Stimulated activated CD4-positive, alpha-beta T cell treated with anti-CD3 and anti-CD28 coated beads, Interleukin-12 subunit alpha, Interleukin-12 subunit beta, amount 100 ng/mL, for 24 hours (primary cell): ENCODE measurements at regions not wholly inside any gene's neighbourhood (a gene's known extent, or its start where the extent isn't known, plus 50 kb on each side); places are given as distances from the start of the nearest gene placed in this dataset.

Source experiments
- DNase-seq, 2 experiments: peaks; one replicate each; pipeline ENCODE4 v3.0.0-alpha.2; 2020; ENCODE audit warnings: low read depth in 2 of 2

DNA sequence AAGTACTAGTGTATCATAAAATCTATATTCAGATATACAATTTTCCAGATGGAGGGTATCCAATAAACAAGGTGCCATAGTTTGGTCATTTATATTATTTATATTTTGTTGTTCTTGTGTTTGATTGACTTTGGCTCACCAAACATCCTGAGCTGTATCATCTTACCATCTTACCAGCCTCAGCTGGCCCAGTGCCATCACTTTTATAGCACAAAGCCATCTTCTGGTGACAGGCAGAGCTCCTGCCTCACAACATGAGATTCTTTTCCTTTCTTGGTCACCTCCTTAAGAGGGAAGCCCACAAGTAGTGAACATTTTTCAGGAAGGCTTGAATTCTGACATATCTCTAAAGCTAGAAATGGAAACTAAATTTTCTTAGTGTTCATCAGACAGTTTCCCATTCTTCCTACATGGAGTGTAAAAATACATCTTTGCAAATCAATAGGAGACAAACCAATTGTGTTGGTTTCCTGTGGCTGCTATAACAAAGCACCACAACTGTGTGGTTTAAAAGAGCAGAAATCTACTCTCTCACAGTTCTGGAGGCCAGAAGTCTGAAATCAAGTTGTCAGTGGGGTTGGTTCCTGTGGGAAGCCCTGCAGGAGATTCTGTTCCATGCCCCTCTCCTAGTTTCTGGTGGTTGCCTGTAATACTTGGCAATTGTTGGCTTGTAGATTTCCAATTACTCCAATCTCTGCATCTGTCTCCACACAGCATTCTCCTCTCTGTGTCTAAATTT lies 341.8 kb downstream of the MAN2A1 start:
- no peak for DNase-seq

DNA sequence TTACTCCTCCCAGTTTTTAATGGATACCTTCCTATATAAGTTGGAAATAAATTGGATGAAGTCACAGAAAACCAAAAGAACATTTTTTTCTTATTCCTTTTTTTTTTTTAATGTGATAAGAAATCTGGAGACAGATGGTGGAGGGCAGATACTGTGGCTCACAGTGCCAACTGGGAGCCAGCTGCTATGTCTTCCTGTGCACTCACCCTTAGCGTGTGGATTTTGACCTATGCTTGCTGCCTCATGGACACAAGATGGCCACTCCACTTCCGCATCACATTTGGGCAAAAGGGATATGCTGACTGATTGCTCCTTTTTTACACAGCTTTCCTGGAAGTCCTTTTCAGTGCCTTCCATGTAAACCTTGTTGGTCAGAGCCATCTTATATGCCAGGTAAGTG lies 342.6 kb downstream of the MAN2A1 start:
- no peak for DNase-seq

DNA sequence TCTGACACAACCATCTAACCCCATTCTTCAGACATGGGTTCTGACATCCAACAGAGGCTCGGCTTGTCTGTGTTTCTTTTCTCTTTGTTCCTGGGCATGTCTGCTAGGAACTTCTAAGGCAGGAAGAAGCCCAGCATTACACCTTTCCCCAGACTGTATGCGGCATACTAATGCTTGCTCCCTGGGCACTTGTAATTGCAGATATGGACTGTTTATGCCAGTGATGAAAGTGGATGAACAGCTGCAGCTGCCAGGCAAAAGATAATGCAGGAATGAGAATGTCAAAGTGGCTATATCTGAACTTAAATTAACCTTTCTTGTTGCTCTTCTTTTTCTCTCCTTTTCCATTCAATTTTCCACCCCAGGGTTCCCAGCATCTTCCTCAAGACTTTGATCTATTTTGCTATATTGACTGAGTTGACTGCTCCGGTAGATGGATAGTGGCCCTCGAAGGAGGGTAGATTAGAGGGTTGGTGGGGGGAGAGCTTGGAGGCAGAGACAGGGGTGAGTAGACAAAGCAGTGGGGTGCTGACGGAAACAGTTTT lies 344.4 kb downstream of the MAN2A1 start:
- no peak for DNase-seq

DNA sequence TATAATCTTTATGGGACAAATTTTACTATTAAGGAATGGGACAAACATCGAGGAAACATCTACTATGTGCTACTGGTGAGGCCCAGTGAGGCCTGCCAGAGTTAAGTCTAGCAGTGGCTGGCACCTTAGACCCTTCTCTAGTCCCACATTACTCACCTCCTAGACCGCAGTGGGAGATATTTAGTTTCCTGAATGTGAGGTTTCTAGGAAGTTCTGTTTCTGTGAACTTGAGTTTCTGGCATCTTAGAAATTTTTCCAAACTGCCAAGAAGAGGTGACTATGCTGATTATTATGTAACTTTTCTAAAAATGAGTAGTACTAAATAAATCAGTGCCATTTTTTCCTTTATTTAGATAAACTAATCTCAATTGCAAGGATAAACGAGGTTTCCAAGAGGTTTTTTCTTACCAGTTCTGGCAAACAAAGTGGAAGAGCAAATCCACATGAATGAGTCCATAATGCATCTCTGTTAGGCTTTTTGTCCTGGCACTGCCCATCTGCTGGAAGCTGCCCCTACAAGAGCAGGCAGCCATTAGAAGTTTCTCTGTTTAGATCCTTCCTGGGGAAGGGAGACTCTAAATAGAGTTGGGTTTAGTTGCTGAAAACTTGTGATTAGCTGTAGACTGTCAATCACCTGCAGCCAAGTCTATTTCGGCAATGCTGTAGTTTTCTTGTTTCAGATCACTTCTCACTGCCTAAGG lies 348.7 kb downstream of the MAN2A1 start:
- no peak for DNase-seq

DNA sequence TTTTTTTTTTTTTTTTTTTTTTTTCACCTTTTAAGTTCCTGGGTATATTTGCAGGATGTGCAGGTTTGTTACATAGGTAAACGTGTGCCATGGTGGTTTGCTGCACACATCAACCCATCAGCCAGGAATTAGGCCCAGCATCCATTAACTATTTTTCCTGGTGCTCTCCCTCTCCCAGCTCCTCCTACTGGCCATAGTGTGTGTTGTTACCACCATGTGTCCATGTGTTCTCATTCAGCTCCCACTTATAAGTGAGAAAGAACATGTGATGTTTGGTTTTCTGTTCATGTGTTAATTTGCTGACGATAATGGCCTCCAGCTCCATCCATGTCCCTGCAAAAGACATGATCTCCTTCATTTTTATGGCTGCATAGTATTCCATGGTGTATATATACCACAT lies 350.5 kb downstream of the MAN2A1 start:
- DNase-seq = no peak

DNA sequence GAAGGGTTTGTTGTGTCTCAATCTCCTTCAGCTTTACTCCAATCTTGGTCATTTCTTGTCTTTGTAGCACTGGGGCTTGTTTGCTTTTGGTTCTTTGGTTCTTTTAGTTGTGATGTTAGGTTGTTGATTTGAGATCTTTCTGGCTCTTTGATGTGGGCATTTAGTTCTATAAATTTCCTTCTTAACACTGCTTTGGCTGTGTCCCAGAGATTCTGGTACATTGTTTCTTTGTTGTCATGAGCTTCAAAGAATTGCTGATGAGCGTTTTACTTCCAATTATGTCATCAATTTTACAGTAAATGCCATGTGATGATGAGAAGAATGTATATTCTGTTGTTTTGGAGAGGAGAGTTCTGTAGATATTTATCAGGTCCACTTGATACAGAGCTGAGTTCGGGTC lies 353.3 kb downstream of the MAN2A1 start:
- DNase-seq = no peak

DNA sequence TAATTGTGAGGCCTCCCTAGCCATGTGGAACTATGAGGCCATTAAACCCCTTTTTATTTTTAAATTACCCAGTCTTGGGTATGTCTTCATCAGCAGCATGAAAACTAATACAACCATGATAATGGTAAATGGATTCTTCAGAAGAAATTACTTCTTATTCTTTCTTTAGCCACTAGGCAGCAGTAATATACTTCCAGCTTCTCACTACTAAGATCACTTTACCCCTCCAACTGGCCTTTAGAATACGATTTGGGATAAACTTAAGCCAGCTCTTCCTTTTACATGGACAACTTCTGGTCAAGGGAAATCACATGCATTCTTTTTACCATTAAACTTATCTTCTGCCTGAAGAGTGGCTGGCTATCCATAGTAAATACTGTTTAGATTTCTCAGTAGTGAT lies 355.4 kb downstream of the MAN2A1 start:
- DNase-seq = no peak

DNA sequence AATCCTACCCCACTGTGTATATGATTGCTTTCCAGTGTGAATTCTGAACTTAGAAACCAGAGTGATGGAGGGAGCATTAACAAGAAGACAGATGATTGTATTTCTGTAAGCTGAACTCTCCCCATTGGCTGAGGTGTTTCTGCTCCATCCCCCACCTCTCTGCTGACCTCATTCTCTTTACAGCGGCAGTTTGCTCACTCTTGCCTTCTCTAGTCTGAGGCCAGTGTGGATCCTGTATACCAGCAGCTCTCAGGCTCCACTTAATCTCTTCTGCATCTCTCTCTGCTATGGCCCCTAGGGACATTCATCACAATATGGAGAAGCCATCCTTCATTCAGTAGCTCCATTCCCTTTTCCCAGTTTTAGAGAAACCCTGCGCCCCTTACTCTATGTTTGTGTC lies 358.8 kb downstream of the MAN2A1 start:
- no peak for DNase-seq

DNA sequence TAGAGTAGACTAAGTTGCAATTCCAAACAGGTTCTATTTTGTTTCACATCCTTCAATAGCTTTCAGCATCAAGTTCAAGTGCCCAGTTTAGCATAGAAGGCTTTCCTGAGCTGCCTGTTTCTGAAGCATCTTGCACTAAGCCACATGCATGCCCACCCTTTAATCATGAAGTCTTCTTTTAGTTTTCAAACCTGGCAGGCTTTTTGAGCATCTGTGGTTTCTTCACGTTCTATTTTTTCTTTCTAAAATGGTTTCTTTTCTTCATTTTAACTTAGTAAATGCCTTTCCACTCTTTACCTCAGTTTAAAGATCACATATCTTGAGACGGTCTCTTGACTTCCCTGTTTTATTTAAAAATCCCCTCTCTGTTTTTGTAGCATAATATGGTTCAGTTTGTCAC lies 360.1 kb downstream of the MAN2A1 start:
- DNase-seq = no peak

DNA sequence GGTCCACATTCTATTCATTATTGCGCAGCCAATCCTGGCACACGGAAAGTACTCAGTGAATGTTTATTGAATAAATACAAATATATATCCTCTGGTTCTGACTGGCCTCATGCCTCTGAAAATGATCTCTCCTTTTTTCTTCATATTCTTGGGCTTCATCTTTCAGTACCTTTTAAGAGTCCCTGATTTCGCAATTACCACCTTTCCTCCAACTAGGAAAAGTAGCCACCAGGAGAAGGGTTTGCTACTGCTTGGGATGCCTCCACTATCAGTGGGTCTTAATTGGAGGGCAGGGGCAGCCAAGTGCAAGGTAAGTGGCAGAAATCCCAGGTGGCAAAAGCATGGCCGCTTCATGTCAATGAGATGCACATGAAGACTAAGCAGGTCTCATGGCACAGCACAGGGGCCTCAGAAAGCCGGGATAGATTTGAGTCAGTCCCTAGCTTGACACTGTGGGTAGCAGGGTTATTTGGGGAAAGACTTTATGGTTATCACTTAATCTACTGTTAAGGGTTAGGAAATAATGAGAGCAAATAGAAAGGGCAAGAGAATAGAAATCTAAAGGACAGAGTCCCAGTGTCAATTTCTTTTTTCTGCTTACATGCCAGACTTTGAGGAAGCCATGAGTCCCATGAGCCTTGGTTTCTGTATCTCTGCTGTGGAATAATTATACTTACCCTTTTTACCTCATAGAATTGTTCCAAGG lies 361.1 kb downstream of the MAN2A1 start:
- no peak for DNase-seq

DNA sequence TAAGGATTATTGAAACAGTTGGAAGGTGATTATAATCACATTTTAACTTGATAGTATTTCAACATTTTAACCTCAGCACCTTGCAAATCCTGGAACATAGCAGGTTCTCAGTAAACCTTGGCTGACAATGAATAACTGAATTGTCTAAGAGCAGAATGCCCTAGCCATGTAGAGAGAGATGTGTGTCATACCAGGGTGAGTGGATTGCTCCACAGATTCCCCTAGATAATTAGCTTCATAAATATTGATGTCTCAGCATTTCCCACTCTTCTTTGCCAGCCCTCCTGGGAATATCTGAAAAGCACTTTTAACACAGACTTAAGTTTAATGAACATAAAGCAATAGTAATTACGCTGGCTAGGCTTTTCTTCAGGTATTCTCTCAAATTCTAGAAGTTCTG lies 363.5 kb downstream of the MAN2A1 start:
- DNase-seq = no peak

DNA sequence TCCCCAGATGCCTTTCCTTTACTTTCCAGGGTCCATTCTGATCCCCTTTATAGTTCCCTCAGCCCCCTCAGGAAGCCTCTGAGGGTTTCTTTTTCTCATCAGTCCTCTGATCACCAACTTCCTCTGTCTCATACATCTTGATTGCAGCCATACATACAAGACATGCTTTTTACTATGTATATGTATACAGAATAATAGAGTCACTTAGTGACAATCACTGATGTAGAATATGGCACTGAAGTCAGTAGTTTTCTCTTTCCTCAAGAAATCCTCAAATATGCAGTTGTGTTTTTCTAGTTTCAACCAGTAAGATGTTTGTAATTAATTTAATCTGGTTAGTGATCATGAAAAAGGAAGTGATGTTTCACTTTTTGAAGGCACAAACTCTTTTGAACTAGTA lies 364.1 kb downstream of the MAN2A1 start:
- DNase-seq = no peak

DNA sequence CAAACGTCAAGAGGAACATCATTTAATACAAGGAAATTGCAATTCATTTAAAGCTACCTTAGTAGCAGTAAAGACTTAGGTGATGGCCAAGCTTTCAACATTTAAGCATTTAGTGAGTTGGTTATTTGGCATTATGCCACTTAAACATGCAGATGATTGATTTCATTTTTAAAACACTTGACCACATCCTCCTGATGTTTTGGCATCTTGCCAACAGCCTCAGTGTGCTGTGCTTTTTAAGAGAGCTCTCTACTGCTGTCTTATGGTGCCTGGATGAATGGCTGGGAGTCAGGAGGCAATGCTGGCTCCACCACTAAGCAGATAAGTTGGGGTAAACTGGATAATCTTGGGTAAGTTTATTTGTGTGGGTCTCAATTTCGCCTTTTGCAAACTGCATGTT lies 364.5 kb downstream of the MAN2A1 start:
- peak; percentile 16 to 29 for DNase-seq

DNA sequence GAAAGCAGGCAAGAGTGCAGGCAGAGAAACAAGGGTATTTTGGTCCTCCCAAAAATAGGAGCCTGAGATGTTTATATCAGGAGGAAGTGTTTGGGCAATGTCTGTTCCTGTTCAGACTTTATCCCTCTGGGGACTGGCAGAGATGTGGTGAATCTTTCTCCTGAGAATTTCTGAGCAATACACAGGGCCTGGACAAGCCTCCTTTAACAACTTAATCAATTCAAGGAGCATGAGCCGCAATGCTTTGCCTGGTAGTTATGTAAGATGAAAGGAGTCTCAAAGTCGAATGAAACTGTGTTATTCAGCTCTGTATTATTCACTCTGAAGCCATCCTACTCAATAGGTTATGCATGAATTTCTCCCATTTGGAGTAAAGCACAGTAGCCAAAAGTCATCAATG lies 365.6 kb downstream of the MAN2A1 start:
- DNase-seq = no peak

DNA sequence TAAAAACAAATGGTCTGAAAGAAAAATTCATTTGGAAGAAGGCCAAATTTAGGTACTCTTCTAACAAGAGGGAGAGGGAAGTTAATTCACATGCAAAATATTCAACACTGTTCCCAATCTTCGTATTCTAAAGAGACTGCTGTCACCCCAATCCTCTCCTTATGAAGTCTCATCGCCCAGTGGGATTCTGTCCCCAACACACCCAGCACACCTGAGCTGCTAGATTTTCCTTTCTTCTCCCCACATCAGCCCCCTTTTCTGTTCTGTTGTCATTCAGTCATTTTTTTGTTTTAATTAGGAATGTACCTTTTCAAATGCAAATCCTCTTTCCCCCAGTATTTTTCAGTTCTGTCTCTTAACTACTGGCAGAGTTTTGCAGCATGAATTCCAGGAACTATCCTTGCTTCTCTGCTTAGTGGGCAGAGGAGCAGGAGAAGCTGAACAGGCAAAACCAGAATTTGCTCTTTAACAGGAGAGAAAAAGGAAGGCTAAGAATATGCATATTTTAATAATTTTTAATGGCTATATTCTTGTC lies 366.9 kb downstream of the MAN2A1 start:
- no peak for DNase-seq

DNA sequence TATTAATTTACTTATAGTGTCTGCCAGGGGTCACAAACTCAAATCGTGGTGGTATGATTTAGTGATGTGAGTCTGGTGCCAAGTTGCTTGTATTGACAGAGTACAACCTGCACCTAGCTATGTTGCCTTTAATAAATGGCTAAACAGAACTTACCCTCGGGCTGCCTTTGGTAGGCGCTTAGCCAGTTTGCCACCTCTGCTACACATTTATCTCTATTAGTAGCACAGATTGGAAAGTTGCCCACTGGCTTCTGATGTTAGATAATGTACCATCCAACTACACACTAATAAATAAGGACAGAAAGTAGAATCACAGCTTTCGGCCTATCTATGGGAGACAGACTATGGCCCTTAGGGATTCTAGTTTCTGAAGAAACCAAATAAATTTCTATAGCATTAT lies 368.4 kb downstream of the MAN2A1 start:
- DNase-seq = no peak

DNA sequence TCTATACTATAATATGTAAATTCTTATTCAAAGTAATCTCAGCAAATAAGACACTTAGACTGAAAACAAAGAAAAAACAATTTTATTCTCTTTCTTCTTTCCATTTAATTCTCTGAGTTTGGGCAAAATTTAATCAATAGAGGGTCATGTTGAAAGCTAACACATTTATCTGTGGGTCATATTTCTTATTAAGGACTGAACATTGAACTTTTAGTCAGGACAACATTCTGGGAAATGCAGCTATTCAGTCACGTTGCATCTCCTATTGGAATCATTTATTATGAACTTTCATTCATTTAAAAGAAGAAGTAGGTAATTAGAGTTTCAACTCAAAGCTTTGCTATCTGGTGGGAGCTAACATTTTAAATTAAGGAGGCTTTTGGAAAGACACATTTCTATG lies 372.5 kb downstream of the MAN2A1 start:
- no peak for DNase-seq

DNA sequence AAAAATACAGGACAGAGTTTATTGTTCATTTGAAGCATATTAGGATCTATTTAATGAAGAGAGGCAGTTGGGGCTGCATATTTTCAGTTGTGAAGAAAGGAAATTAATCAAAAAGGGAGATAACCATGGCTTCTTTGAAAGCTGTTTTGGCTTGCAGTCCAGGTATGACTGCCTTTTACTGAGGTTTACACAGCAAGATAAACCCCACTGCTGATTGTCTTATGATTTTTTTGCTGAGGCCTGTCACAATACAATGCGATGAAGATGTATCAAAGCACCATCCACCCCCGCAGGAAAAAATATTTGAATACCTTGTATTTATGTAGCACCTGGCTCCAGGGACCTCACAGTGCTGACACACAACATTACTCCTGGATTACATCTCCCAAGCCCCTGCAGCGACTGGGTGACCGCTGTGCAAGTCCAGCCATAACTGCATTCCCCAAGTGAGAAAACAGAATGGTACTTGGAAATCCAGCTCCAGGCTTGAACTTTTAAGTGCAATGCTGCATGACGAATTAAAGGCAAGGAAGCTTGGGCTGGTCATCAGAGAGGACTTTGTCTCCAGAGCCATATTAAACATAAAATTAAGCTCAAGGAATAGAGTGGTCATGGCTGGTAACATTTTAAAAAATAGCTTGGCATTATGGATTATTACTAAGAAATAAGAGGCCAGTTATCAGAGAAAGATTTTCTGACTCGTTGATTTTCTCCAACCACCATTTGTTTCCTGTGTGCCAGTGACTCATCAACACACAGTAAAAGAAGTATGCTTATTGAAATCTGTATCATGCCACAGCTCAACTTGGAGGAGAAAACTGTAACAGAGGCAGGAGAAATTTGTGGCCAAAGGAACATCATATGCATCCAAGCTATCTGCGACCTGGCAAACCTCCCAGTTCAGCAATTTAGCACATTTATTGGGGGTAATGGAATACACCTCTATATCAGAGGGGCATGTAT lies 374.2 kb downstream of the MAN2A1 start:
- no peak for DNase-seq

DNA sequence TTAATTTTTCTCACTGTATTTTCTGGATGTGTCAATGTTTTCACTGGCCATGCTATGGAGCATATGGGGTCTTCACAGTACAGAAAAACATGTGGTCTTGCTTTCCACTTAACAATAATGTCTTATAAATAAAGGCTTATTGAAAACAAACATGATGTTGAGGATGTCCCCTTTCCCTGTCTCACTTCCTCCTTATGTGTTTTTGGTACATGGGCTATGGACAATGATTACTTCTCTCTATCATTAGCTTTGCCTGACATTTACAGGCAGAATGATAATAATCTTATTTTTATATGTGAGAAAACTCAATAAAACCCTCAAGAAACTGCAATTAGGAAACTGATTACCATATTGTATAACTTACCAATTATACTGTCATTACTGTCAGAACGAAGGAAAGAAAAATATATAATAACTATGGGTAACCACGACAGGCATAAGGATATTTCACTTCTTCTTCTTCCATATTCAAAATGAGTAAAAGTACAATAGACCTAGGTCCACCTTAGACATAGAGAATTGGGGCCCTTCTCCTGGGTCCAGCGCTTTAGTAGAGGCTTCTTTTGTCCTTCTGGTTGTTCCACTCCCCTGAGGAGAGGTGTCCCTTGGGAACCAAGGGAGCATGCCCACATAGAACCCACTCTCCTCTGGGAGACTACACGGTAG lies 375.0 kb downstream of the MAN2A1 start:
- DNase-seq = no peak

DNA sequence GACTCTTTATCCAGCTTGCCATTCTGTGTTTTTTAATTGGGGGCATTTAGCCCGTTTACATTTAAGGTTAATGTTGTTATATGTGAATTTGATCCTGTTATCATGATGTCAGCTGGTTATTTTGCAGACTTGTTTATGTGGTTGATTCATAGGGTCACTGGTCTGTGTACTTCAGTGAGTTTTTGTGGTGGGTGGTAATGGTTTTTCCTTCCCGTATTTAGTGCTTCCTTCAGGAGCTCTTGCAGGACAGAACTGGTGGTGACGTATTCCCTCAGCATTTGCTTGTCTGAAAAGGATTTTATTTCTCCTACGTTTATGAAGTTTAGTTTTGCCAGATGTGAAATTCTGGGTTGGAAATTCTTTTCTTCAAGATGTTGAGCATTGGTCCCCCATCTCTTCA lies 381.1 kb downstream of the MAN2A1 start:
- no peak for DNase-seq

DNA sequence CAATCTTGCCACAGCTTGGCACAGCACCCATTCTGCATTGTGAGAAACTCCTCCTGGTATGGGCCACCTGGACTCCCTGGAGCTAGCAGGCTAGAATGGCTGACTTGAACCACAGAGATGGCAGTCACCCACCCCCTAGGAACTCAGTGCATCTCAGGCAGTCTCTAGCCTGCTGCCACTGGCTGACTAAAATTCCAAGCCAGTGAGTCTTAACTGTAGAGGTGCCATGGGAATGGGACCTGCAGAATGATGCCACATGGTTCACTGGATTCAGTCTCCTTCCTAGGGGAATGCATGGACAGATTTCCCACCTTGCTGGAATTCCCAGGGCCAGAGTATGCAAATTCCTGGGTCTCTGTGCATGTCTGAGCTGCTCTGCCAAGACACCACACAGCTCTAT lies 382.9 kb downstream of the MAN2A1 start:
- no peak for DNase-seq
